Non-pigmented ciliary epithelial cell (primary cell): ENCODE measurements at regions not wholly inside any gene's neighbourhood (a gene's known extent, or its start where the extent isn't known, plus 50 kb on each side); places are given as distances from the start of the nearest gene placed in this dataset.

ENCODE experiments used
- DNase-seq: peaks from one replicate; pipeline ENCODE4 v3.0.0-alpha.2; 2010; ENCODE audit warnings: low read depth

GRCh38 chr21:38883142-38883541 is 77.4 kb downstream of the ETS2 start:
- DNase-seq = no peak

- no peak for DNase-seq
Measured at GRCh38 chr21:38881131-38881530, 75.4 kb downstream of the ETS2 start.

- DNase-seq = no peak
Measured at GRCh38 chr21:38880577-38880966, 74.8 kb downstream of the ETS2 start.

GRCh38 chr21:38879912-38880576 is 74.3 kb downstream of the ETS2 start:
- DNase-seq = no peak

GRCh38 chr21:38878379-38879179 is 72.8 kb downstream of the ETS2 start:
- no peak for DNase-seq

- no peak for DNase-seq
Measured at GRCh38 chr21:38875694-38876492, 70.2 kb downstream of the ETS2 start.
